ENCODE measurements at regions not wholly inside any gene's neighbourhood (a gene's known extent, or its start where the extent isn't known, plus 50 kb on each side); places are given as distances from the start of the nearest gene placed in this dataset.

GRCh38 chr13:84885868-84886267 lies 913.4 kb downstream of the SLITRK6 start:
- TF ChIP-seq POLR2A (IDR thresholded peaks at IDR 0.05) (no peak), CTCF (IDR thresholded peaks at IDR 0.05) (no peak), POLR2AphosphoS5 (IDR thresholded peaks at IDR 0.05) (no peak), EP300 (IDR thresholded peaks at IDR 0.05) (no peak)

Data from upper lobe of left lung (tissue), 4 donors.